ENCODE measurements at regions not wholly inside any gene's neighbourhood (a gene's known extent, or its start where the extent isn't known, plus 50 kb on each side); places are given as distances from the start of the nearest gene placed in this dataset.

GRCh38 chrX:87098477-87098876, 419.1 kb upstream of the KLHL4 start (continued):
- TF ChIP-seq SAP30 (IDR thresholded peaks at IDR 0.05; ENCODE audit: insufficient read depth, insufficient replicate concordance, low read length) (no peak), NRF1 (IDR thresholded peaks at IDR 0.05; ENCODE audit: low read depth, low read length) (no peak), EP300 (IDR thresholded peaks at IDR 0.05; ENCODE audit: borderline replicate concordance in 1 of 2, low read depth in 2 of 2, low read length in 2 of 2) (no peak), HDAC6 (IDR thresholded peaks at IDR 0.05; ENCODE audit: low read depth, low read length) (no peak), CTCF (IDR thresholded peaks at IDR 0.05; ENCODE audit: control extremely low read depth in 1 of 3, insufficient read depth in 1 of 3, low read depth in 1 of 3, low read length in 3 of 3) (no peak), TBP (IDR thresholded peaks at IDR 0.05; ENCODE audit: low read depth, low read length) (no peak), KDM5A (IDR thresholded peaks at IDR 0.05; ENCODE audit: low read length) (no peak)
